Naive B cell (primary cell): ENCODE measurements at regions not wholly inside any gene's neighbourhood (a gene's known extent, or its start where the extent isn't known, plus 50 kb on each side); places are given as distances from the start of the nearest gene placed in this dataset.

Experiments
- ATAC-seq, 2 donors: fragments of 150-1000 bp; cut with Tn5 transposase; 2 replicates each; pipeline ENCODE4 v1.10.0; 2021; ENCODE audit warnings: low read depth in 2 of 2, mild to moderate bottlenecking in 2 of 2, moderate library complexity in 2 of 2
- DNase-seq: peaks from one replicate; pipeline ENCODE4 v3.0.0; 2022
- H3K27ac Mint-ChIP-seq, 6 donors: one replicate each; pipeline ENCODE4 v1.8.0; 2020 to 2022; ENCODE audit warnings: mild to moderate bottlenecking in 6 of 6, mixed read lengths in 6 of 6, moderate library complexity in 5 of 6, inconsistent platforms in 2 of 6
- H3K27me3 Mint-ChIP-seq, 3 donors: one replicate each; pipeline ENCODE4 v1.8.0; 2021 to 2022; ENCODE audit warnings: mixed read lengths in 3 of 3, mild to moderate bottlenecking in 1 of 3
- H3K36me3 Mint-ChIP-seq, 2 donors: one replicate each; pipeline ENCODE4 v1.8.0; 2020 to 2022; ENCODE audit warnings: mixed read lengths in 2 of 2, inconsistent platforms in 1 of 2, mild to moderate bottlenecking in 1 of 2
- H3K4me1 Mint-ChIP-seq, 3 donors: one replicate each; pipeline ENCODE4 v1.8.0; 2020 to 2022; ENCODE audit warnings: mixed read lengths in 3 of 3, inconsistent platforms in 1 of 3, mild to moderate bottlenecking in 1 of 3, moderate library complexity in 1 of 3
- H3K4me3 Mint-ChIP-seq, 8 donors: one replicate each; pipeline ENCODE4 v1.8.0; 2020 to 2022; ENCODE audit warnings: mild to moderate bottlenecking in 8 of 8, mixed read lengths in 8 of 8, moderate library complexity in 8 of 8, inconsistent platforms in 2 of 8
- H3K9me3 Mint-ChIP-seq, 7 donors: one replicate each; pipeline ENCODE4 v1.8.0; 2020 to 2022; ENCODE audit warnings: mixed read lengths in 7 of 7, mild to moderate bottlenecking in 5 of 7, inconsistent platforms in 2 of 7, moderate library complexity in 1 of 7

DNA sequence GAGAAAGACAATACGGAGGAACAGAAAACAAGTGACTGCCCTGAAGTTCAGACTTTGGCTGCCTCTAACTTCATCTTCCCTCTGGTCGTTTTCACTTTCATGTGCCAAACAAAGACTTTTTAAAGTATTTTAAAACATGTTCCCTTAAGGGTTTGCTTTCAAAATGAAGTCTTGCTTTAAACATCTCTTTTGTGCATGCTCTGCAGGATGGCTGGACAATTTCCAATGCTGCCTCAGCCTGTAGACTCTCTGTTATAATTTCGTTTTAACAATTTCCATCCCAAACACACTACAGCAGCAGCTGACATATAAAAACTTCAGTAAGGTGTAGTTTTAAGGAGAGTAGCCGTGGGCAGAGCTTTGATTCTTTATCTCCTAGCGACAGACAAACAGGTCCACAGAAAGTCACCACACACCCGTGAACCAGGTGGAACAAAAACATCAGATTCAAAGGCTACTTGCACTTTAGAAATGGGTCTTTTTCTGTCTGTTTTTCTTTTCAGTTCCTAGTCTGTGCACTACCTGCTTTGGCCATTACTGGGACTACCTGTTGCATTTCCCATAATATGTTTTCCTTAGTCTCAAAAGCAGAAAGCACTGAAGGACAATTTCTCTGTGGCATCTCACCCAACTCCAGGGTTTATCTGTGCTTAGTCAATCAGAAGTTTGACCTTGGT is 308.9 kb downstream of the DTWD2 start:
- Mint-ChIP-seq H3K4me3 (no peak overlapping the region), H3K4me1 (no peaks in the 10 kb centered on the region), H3K36me3 (no peaks in the 10 kb centered on the region), H3K27ac (no peak overlapping the region), H3K27me3 (peaks cover 0 to 8% (median 0%) of the 10 kb centered on the region in 3 donors), H3K9me3 (peaks cover 0 to 14% (median 2%) of the 10 kb centered on the region in 7 donors)
- ATAC-seq = no peak
- DNase-seq = no peak

DNA sequence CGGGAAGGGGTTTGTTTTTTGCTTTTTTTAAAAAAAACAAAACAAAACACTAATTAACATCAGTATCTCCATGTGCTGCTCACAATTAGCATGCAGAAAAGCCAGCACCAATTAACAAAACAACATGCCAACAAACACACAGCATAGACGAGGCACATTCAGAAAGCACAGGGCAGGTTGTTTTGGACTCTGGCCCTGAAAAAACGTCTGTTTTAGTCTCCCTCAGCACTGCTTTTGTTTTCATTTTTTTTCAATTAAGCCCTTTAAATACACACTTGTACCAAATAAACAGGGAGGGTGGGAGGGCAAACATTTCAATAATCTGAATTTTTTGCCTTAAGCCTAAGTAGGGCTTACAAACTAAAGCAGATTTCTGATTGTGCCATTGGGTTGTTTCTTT is 309.6 kb downstream of the DTWD2 start:
- Mint-ChIP-seq H3K27ac (no peak overlapping the region), H3K4me3 (no peak overlapping the region), H3K9me3 (peaks cover 0 to 20% (median 8%) of the 10 kb centered on the region in 7 donors), H3K4me1 (no peaks in the 10 kb centered on the region), H3K36me3 (no peaks in the 10 kb centered on the region), H3K27me3 (peaks cover 0 to 8% (median 0%) of the 10 kb centered on the region in 3 donors)
- ATAC-seq = no peak
- DNase-seq = no peak

DNA sequence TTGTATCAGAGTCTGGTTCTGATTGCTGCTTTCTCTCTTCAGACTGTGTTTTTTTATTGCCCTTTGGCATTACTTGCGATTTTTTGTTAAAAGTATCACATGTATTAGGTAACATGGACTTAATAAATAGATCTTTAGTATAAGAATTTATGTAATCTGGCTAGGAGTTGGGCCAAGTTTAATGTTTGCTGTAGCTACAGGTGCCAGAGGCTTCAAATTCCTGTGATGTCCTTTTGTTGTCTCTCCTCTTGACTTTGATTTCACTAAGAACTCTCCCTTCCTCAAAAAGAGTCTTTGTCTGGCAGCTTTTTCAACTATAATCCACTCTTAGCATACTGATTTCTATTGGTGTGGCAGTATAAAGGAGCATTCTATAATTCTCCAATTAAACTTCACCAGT is 313.1 kb downstream of the DTWD2 start:
- Mint-ChIP-seq H3K4me1 (no peaks in the 10 kb centered on the region), H3K4me3 (no peak overlapping the region), H3K36me3 (no peaks in the 10 kb centered on the region), H3K27ac (no peak overlapping the region), H3K9me3 (peaks cover 7 to 49% (median 13%) of the 10 kb centered on the region in 7 donors), H3K27me3 (peaks cover 0 to 8% (median 0%) of the 10 kb centered on the region in 3 donors)
- DNase-seq = no peak
- no peak for ATAC-seq

DNA sequence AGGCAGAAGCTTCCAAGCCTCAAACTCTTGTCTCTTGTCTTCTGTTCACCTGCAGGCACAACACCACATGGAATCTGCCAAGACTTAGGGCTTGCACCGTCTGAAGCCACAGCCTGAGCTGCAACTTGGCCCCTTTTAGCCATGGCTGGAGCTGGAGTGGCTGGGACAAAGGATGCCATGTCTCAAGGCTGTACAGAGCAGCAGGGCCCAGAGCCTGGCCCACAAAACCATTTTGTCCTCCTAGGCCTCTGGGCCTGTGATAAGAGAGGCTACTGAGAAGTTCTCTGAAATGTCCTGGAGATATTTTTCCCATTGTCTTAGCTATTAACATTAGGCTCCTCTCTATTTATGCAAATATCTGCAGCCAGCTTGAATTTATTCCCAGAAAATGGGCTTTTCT is 330.8 kb downstream of the DTWD2 start:
- Mint-ChIP-seq H3K9me3 (peaks cover 24 to 66% (median 35%) of the 10 kb centered on the region in 7 donors), H3K36me3 (peaks cover 3 to 10% of the 10 kb centered on the region in 2 donors), H3K4me3 (no peak overlapping the region), H3K27ac (peak overlapping the region in 1 of 6 donors; percentile 30), H3K27me3 (peaks cover 0 to 4% (median 2%) of the 10 kb centered on the region in 3 donors), H3K4me1 (no peaks in the 10 kb centered on the region)
- no peak for ATAC-seq
- DNase-seq = no peak

DNA sequence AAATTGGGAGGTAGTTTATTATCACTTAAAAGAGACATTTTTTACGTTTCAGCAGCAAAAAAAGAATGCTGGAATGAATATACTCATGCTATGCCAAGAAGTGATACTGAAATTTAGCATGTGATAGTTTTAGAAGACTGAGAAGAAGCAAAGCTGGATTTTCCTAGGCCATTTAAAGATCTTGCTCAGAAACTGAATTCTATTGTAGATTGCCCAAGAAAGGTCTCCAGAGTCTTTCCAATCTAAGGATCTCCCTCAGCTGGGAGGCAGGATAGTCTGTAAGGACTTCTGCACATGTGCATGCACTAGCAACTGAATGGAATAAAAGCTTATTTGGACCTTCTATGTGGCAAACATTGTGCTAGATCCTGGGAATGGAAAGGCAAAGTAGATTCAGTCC is 334.5 kb downstream of the DTWD2 start:
- no peak for ATAC-seq
- no peak for DNase-seq
- Mint-ChIP-seq H3K4me3 (no peak overlapping the region), H3K4me1 (no peaks in the 10 kb centered on the region), H3K27ac (no peak overlapping the region), H3K9me3 (peaks cover 19 to 33% (median 25%) of the 10 kb centered on the region in 7 donors), H3K27me3 (peaks cover 0 to 7% (median 4%) of the 10 kb centered on the region in 3 donors), H3K36me3 (peaks cover 3 to 10% of the 10 kb centered on the region in 2 donors)

DNA sequence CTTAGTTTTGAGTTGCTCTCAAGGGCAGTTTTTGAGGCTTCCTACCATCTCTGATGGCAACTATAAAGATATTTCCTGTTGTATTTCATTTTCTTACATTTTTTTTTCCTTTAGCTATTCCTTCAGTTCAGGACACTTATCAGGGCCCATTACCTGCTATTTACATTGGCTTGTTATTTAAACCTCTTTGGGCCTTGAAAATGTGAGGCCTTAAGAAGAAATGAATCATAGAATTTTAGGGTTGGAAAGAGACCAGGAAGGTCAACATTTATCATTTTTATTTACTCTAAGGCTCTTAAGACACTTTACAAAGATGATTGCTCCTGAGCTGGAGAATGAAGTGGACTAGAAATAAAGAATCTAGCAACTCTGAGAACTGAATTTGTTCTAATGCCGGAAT is 335.2 kb downstream of the DTWD2 start:
- H3K9me3 Mint-ChIP-seq = peaks cover 16 to 27% (median 20%) of the 10 kb centered on the region in 7 donors
- H3K4me3 Mint-ChIP-seq = no peak overlapping the region
- DNase-seq (no peak), ATAC-seq (no peak)
- H3K4me1 Mint-ChIP-seq = no peaks in the 10 kb centered on the region
- H3K36me3 Mint-ChIP-seq = peaks cover 3 to 5% of the 10 kb centered on the region in 2 donors
- no peak overlapping the region for H3K27ac Mint-ChIP-seq
- peaks cover 0 to 7% (median 4%) of the 10 kb centered on the region in 3 donors for H3K27me3 Mint-ChIP-seq

DNA sequence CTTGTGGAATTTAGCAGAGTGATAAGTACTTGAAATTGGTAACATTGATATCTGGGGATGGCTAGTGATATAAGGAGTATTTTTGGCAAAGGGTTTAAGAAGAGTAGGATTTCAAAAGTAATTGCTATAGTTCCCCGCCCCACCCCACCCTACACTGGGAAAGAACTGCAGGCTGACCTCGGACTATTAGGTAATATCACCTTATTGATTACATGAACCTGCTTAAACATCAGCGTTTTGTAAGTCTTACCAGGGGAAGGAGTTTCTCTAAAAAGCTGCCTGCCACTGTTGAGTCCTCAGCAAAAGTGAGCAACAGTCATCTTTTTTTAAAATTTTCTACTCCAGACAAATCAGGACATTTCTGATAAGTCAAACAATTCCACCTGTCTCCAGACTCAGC is 337.3 kb downstream of the DTWD2 start:
- H3K9me3 Mint-ChIP-seq = peaks cover under 1 to 7% (median 3%) of the 10 kb centered on the region in 7 donors
- DNase-seq = no peak
- no peak overlapping the region for H3K4me3 Mint-ChIP-seq
- peaks cover 0 to 2% of the 10 kb centered on the region in 2 donors for H3K36me3 Mint-ChIP-seq
- no peak for ATAC-seq
- peaks cover 0 to 7% (median 4%) of the 10 kb centered on the region in 3 donors for H3K27me3 Mint-ChIP-seq
- no peak overlapping the region for H3K27ac Mint-ChIP-seq
- H3K4me1 Mint-ChIP-seq = no peaks in the 10 kb centered on the region

DNA sequence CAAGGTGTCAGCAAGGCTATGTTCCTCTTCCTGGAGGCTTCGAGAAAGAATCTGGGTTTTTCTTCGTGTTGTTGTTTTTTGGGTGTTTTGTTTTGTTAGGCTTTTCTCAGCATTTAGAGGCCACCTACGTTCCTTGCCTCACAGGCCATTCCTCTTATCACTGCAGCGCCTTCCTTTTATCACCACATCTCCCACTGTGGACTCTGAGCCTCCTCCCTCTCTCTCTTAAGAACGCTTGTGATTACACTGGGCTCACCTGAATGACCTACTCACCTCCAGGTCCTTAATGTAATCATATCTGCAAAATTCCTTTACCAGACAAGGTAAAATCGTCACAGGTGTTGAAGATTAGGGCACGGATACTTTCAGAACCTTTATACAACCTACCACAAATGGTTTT is 340.8 kb downstream of the DTWD2 start:
- Mint-ChIP-seq H3K27me3 (peaks cover 0 to 5% (median 0%) of the 10 kb centered on the region in 3 donors), H3K4me1 (no peaks in the 10 kb centered on the region), H3K9me3 (peaks cover 0 to 5% (median 0%) of the 10 kb centered on the region in 7 donors), H3K27ac (no peak overlapping the region), H3K36me3 (no peaks in the 10 kb centered on the region), H3K4me3 (no peak overlapping the region)
- DNase-seq (no peak), ATAC-seq (no peak)

DNA sequence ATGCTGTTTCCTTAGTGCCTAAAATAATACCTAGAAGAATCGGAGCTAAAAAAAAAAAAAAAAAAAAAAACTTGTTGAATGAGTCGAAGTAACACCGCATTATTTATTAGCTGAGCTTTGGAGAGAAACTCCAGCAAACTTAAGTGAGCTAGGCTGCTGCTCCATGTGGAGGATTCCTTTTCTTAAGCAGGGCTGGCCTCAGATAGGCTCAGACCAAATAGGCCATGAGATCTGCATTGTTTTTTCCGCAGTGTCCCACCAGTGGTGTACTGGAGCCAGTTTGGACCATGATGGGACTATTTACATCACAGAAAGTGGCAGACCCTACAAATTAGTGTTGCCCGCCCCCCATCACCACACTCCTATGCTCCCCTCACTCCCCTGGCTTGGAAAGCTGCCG is 341.4 kb downstream of the DTWD2 start:
- Mint-ChIP-seq H3K36me3 (no peaks in the 10 kb centered on the region), H3K27me3 (no peaks in the 10 kb centered on the region), H3K4me3 (no peak overlapping the region), H3K9me3 (peaks cover 0 to 5% (median 0%) of the 10 kb centered on the region in 7 donors), H3K4me1 (no peaks in the 10 kb centered on the region), H3K27ac (no peak overlapping the region)
- ATAC-seq = no peak
- no peak for DNase-seq

DNA sequence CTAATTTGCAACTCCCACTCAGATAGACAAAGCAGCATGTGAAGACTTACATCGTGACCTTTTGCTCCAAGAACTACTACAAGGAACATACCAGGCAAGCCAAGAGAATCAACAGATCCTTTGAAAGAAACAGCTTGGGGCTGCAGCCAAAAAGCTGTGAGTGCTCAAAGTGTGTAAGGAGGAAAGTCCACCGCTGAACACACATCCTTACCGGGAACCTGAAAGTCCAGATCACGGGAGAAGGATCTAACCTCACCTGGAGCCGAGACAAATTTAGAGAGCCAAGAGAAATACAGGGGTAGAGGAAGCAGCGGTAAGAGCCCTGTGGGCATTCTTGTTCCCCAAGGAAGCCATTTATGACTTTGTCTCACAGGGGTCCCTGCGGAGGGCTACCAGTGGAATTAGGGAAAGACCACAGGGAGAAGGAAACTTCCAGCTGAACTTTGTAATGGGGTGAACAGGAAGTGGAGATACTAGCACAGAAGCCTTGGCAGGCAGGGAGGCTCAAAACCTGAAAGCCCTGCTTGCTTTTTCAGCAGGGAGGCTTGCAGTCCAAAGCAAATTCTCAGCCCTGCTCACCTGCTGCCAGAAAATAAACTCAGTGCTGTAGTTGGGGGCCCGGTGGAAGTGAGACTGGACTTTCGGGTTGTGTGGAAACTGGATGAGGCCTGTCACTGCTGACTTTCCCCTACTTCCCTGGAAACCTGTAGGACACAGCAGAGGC is 350.2 kb downstream of the DTWD2 start:
- no peak for ATAC-seq
- no peak overlapping the region for H3K27ac Mint-ChIP-seq

DNA sequence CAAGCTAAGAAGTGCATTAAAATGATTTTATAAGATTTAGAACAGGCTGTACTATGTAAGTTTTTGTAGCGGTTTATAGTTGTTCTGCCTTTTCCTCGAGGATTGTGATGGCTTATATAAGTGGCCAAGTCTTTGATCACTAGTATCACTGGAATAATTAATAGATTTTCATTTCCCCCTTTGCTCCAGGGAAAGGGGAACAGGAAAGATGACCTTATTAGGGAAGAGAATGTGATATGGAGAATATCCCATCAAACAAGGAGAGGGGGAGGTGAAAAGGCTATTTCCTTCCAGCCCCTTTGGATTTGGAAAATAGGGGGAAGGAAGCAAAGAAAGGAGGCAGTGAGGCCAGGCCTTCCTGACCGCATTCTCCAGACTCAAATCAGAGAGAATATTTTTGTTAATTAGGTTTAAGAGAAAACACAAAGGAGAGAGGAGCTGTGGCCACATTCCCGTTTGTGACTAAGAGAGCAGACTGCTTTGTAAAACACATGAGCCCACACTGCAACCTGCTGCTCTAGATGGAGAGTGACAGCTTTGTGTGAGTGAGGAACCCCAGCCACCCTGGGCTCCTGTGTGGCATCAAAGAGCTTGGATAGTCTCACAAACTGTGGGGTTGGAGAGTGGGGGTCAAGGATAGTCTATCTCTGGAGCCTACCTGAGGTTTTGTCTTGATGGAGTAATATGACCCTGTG is 359.5 kb downstream of the DTWD2 start:
- H3K4me3 Mint-ChIP-seq = no peak overlapping the region
- H3K9me3 Mint-ChIP-seq = peaks cover 0 to 17% (median 4%) of the 10 kb centered on the region in 7 donors
- no peak for ATAC-seq
- peaks cover 0 to 5% (median 0%) of the 10 kb centered on the region in 3 donors for H3K27me3 Mint-ChIP-seq
- no peaks in the 10 kb centered on the region for H3K36me3 Mint-ChIP-seq
- no peak for DNase-seq
- no peak overlapping the region for H3K27ac Mint-ChIP-seq
- H3K4me1 Mint-ChIP-seq = no peaks in the 10 kb centered on the region

More for the DNA sequence above, 350.2 kb downstream of the DTWD2 start:
- Mint-ChIP-seq H3K27me3 (peaks cover 0 to 12% (median 10%) of the 10 kb centered on the region in 3 donors), H3K9me3 (peaks cover 11 to 65% (median 33%) of the 10 kb centered on the region in 7 donors), H3K36me3 (peaks cover 0 to 10% of the 10 kb centered on the region in 2 donors), H3K4me3 (no peak overlapping the region), H3K4me1 (no peaks in the 10 kb centered on the region)
- no peak for DNase-seq

DNA sequence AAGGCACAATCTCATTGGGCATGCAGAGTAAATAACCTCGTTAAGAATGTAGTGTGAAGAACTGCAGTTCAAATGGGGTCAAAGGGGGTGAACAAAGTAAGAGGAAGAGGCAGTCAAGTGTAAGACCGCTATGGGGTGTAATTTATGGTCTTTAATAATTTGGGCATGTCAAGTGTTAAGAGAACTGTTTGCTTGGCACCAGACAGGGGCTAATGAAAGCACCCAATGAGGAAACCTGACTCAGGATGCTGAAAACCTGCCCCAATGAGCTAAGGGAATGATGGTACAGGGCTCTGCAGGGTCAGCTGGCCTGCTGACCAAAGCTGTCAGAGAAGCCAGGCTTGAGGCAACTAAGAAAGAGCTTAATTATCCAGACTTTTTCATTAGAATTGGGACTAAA is 368.1 kb downstream of the DTWD2 start:
- peaks cover 0 to 10% (median 4%) of the 10 kb centered on the region in 3 donors for H3K27me3 Mint-ChIP-seq
- ATAC-seq = no peak
- H3K4me3 Mint-ChIP-seq = no peak overlapping the region
- no peak overlapping the region for H3K27ac Mint-ChIP-seq
- peaks cover 0 to 2% (median 0%) of the 10 kb centered on the region in 7 donors for H3K9me3 Mint-ChIP-seq
- DNase-seq = no peak
- H3K4me1 Mint-ChIP-seq = no peaks in the 10 kb centered on the region
- H3K36me3 Mint-ChIP-seq = no peaks in the 10 kb centered on the region

DNA sequence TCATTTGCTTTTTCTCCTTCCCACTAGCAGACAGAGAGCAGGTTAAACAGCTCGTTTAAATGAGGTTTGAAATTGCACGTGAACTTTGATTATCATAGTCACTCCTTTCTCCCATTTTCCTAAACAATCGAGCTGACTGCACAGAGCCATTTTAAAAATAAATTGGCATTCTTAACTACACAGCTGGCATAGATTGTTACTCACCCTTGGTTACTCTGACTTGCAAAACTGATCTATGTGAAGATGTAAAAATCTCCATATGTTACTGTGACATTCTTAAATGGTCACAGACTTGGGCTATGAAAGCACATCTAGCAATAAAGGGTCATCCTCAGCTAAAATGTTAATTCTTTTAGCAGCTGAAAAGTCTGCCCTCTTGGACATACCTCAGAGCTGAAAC is 368.5 kb downstream of the DTWD2 start:
- DNase-seq = no peak
- H3K27ac Mint-ChIP-seq = no peak overlapping the region
- H3K9me3 Mint-ChIP-seq = peaks cover 0 to 2% (median 0%) of the 10 kb centered on the region in 7 donors
- H3K27me3 Mint-ChIP-seq = peaks cover 0 to 10% (median 4%) of the 10 kb centered on the region in 3 donors
- ATAC-seq = no peak
- no peaks in the 10 kb centered on the region for H3K36me3 Mint-ChIP-seq
- H3K4me1 Mint-ChIP-seq = no peaks in the 10 kb centered on the region
- no peak overlapping the region for H3K4me3 Mint-ChIP-seq
